Stimulated activated CD4-positive, alpha-beta T cell treated with anti-CD3 and anti-CD28 coated beads, Interleukin-1b, Interleukin-23, amount 100 ng/mL, for 48 hours (primary cell): ENCODE measurements at regions not wholly inside any gene's neighbourhood (a gene's known extent, or its start where the extent isn't known, plus 50 kb on each side); places are given as distances from the start of the nearest gene placed in this dataset.
A peak's percentile ranks its signal among the peaks of the same experiment; 100 is the strongest.
"Not testable (repeated sequence)": the region's sequence is repeated elsewhere in the genome, so short reads cannot be mapped to it uniquely, and the experiment has no call there.

Experiments used
- DNase-seq: peaks from one replicate; pipeline ENCODE4 v3.0.0-alpha.2; 2020

DNA sequence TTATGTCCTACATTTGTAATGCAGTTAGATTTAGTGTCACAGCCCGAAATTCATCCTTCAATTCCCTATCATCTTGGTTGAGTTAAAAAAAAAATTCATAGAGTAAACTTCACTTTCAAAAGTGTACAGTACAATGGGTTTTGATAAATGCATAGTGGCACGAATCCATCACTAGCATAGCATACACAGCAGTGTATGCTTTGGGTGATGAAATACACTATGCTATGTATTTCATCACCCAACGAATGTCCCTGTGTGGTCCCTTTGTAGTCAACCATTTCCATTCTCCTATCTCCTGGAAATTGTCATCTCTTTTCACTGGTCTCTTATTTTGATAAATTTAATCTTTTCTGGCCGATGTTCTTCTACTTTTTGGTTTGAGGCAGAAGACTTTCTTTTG, 129.4 kb upstream of the BASP1 start:
- DNase-seq, result no peak

DNA sequence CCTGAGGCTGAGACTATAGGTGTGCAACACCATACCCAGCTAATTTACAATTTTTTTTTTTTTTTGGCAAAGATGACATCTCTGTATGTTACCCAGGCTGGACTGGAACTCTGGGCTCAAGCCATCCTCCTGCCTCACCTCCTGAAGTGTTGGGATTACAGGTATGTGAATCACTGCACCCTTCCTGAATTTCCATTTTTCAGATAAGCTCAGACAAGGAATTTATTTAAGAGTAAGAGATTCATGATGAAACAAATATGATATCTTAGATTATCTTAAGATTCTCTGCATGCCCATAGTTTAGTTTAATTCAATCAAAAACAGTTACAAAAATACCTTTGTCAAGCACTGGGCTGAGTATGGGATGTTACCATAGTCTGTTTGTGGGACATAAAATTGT, 128.4 kb upstream of the BASP1 start:
- no peak for DNase-seq

DNA sequence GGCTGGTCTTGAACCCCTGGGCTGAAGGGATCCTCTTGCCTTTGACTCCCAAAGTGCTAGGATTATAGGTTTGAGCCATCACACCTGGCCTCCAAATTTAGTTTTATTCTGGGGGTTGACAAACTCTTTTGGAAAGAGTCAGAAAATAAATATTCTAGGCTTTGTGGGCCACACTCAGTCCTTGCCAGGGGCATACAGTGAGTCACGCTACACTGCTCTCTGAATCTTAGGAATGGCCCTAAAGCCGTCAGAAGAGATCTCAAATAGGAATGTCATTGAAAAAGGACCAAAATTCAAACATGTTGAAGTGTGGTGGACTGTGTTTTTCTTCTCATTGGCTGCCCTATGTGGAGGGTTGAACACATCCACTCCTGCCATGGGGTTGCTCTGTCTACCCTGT, 127.7 kb upstream of the BASP1 start:
- DNase-seq, result no peak

DNA sequence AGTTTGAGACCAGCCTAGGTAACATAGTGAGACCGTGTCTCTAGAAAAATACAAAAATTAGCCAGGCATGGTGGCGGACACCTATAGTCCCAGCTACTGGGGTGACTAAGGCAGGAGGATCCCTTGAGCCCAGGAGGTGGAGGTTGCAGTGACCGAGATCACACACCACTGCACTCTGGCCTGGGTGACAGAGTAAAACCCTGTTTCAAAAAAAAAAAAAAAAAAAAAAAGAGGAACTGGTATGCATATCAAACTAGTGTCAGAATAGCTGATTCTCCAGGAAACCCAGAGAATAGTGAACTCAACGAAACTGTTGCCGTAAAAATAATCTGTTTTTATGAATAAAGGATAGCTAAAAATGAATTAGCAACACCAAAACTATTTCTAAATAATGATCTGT, 126.6 kb upstream of the BASP1 start:
- no peak for DNase-seq

DNA sequence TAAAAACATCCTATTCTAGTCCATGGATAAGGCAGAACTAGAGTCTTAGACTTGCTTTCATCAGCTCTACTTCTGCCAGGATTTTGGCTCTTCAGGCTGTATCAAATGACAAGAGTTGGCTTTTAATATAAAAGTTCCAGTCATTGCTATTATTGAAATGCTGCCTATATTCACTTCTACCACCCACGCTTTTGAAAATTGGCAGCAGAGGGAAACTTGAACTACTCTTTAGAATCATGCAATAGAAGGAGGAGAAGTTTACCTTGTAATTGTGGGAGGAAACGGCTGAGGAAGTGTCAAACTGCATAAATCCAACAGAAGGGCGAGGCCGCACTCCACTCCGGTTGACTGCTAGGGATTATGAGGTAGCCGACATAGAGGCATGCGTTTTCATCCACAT, 122.6 kb upstream of the BASP1 start:
- no peak for DNase-seq

DNA sequence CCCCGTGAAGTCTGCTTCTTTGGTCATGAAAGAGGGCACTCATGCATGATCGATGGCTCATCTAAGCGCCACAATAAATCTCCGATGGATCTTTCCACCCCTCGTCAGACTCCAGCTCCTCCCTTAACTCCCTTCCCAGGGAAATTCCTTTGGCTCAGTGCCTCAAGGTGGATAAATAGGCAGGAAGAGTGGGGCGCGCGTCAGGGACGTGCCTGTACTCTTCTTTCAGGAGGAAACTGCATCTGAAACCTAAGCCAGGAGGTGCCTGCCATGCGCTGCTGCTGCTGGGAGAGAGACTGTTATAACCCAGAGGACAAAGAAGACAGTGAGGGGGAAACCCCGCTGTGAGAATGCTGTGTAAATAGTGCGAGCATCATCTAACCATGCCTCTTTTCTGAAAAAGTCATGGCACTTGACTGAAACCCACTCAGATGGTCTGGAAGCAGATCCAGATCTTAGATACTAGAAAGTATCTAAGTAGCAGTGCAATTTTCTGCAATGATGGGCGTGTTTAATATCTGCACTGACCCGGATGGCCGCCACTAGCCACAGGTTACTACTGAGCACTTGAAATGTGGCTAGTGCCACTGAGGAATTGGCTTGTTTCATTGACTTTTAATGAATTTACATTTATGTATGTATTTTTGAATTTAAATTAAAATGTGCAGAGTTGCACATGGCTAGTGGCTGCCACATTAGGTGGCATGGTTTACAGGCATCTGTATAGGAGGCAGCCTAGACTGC, 120.3 kb upstream of the BASP1 start:
- DNase-seq, result no peak

DNA sequence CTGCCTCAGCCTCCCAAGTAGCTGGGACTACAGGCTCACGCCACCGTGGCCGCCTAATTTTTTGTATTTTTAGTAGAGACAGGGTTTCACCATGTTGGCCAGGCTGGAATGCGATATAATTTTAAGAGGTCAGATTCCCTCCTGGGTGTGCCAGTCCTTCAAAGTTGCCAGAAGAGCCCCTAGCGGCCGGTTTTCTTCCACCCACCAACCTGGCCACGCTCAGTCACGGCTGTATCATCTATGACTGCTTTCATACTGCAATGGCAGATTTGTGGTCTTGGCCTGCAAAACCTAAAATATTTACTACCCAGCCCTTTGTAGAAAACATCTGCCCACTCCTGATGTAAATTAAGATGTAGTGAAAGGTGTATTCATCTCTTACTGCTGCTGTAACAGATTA, 117.5 kb upstream of the BASP1 start:
- no peak for DNase-seq

DNA sequence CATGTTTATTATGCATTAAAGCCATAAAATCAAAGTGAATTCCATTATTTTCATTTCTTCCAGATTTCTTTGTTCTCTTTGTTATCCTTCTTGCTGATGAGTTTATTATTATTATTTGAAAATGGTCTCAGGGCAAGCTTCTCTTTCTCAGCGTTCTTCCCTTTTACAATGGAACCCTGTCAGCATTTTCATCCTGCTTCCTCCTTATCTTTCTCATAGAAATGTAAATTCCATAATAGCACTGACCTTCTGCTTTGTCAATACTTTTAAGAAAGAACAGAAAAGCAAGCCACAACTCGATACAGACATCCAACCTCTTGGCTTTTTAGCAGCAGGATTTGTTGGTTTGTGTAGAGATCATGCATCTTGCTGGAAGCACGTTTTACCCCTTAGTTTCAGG, 114.0 kb upstream of the BASP1 start:
- DNase-seq, result no peak

DNA sequence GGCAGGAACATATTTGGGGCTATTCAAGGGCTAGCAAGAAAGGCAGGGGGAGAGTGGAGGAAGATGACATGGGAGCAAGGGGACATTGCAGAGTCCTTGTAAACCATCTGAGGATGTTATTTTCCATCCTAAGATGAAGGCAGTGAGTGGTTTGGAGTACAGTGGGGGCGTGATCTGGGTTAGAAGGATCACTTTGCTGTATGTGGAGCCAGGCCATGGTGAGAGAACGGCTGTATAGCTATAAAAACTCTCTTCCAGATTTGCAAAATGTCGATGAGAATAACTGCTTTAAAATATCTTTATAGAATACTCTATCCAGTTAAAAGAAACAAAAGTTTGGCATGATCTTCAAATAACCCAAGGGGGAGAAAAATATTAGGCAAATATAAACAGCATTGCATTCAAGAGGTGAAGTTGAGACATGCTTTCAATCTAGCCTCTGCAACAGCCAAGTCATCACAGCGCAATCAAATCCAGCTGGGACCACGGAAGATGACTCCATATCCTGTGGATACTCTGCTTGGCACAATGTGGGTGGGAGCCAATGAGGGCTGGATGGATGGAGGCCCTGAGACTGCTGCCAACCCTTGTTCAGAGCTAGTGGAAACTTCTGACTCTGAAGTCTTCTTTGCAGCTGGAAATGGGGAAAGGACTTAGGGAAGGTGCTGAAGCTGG, 111.5 kb upstream of the BASP1 start:
- no peak for DNase-seq

DNA sequence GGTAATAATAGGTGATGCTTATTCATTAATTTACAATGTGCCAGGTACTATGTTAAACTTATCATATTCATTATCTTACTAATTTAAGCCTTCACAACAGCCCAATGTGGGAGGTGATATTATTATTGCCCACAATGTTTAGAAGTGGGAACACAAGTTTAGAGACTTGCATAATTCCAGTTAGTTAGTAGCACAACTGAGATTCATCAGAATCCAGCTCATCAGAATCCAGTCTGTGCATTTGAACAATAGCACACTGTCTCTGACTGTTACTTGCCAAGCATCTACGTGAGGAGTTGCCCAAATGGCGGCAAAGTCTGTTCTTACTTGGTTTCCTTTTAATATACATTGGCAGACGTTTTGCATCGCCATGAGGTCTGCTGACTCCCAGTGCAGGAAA, 110.9 kb upstream of the BASP1 start:
- no peak for DNase-seq

DNA sequence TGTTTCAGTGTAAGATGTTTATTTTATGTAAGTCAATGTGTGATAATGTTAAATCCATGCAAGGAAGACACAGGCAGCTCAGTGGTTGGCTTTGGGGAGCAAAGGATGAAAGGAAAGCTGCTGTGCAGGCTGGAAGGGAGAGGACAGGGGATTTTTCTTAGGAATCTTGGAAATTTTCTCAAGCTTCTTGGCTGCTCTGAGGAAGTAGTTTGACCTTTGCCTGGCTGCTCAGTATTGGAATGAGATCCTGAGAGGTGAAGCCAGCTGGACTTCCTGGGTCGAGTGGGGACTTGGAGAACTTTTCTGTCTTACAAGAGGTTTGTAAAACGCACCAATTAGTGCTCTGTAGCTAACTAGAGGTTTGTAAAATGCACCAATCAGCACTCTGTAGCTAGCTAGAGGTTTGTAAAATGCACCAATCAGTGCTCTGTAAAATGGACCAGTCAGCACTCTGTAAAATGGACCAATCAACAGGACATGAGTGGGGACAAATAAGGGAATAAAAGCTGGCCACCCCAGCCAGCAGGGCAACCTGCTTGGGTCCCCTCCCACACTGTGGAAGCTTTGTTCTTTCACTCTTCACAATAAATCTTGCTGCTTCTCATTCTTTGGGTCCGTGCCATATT, 105.2 kb upstream of the BASP1 start:
- DNase-seq, result not testable (repeated sequence)

DNA sequence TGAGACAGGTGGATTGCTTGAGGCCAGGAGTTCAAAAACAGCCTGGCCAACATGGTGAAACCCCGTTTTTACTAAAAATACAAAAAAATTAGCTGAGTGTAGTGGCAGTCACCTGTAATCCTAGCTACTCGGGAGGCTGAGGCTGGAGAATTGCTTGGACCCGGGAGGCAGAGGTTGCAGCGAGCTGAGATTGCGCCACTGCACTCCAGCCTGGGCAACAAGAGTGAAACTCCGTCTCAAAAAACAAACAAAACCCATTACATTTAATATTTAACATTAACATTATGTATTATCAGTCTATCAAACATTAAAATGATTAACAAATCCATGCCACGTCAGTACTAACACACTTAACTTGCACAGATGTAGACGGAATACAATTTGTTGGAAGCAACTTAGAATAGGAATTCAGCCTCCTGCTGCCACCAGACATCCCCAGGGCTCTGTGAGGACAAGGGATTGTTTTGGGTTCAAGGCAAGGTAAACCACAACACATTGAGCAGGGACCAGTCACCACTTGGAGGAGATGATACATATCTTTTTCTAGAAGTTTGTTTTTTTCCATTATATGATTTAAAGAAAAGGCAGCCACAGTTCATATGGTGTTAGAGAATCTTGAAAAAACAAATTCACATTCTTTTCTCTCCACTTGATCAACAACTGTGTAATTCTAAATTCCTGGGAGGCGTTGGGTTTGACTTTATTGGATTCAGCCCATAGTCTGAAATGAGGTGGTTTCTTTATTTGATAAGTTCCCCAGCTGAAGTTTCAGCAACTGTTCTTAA, 104.1 kb upstream of the BASP1 start:
- DNase-seq, result no peak

DNA sequence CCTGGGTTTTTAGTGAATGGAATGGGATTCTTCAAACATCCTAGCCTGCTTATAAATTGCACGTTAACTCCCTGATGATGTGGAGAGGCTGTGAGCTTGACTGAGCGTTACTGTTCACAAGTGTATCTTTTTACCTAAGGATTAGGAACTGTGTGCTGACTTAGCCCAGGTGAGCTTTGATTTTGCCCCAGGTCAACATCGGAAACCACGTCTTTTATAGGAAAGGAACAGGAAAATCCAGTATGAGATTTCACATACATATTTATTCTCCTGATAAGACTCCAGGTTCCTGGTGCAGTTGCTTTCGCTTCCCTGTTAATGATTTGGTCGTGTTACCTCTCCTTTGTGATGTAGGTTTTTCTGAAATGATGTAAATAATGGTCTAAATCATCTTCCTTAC, 103.2 kb upstream of the BASP1 start:
- DNase-seq, result no peak

DNA sequence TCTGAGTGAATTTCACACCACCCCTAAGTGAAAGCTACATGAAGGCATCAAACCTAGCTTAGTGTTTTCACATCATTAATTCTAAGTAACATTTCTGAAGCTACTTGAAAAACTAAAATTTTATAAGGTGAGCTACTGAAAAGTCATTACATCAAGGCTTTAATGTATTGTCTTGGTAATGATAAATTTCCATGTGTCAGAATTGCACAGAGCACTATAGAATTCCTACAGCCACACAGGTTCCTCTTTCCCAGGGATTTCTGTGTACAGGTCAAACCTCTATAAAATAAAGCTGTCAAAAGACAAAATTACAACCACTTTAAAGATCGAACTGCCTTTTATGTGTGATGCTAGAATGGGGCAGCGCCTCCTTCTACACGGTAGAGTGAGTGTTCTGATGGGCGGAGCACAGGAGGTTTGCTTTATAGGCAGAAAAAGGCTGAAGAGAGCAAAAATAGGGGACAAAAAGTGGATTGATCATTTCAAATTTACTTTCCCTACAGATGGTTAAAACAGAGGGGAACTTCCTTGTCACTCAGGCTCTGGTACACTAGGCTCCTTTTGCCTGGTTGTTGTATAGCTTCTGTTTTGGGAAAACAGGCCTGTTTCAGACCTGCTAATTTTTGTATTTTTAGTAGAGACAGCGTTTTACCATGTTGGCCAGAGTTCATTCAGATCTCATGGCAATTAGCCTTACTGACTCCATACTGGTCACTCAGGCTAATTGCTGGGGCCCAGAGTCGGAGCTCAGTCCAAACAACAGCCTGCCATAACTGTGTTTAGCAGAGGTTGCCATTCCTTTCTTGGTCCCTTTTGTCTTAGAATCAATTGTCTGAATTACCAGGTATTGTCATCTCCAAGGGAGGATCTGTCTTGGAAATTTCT, 102.5 kb upstream of the BASP1 start:
- DNase-seq, result no peak

DNA sequence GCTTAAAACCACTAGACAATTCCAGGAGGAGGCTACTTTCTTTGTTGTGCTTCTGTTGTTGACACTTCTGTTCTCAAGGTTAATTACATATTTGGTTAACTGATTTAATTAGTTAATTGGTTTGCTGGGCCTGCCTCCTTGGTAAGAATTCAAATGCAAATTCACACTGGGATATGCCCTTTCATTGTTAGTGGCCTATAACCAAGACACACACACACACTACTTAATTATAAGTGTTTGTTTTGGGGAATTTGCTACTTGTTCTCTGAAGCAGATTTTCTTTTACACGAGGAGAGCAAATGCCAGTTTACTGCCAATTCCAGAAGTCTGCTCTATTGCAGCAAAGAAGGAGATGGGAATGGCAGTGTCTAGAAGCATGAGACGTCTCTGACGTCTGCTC, 101.6 kb upstream of the BASP1 start:
- DNase-seq, result no peak

DNA sequence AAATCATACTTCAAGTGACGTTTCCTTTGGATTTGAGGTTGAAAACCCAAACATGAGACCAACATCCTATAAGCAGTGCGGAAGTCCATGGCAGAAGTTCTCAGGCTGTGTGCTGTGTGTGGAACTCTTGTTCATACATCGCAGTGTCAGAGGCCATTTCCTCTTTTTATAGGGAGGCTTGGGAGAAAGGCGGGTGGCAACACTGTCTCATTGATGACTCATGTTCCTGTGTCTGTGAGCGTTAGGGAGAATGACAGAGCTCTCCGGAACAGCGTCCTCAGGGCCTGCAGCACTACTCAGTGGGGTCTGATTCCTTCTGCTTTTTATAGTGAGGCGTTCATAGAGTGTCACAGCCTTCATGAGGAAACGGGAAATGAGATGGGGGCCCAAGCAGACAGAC, 98.8 kb upstream of the BASP1 start:
- peak; percentile 11 for DNase-seq

DNA sequence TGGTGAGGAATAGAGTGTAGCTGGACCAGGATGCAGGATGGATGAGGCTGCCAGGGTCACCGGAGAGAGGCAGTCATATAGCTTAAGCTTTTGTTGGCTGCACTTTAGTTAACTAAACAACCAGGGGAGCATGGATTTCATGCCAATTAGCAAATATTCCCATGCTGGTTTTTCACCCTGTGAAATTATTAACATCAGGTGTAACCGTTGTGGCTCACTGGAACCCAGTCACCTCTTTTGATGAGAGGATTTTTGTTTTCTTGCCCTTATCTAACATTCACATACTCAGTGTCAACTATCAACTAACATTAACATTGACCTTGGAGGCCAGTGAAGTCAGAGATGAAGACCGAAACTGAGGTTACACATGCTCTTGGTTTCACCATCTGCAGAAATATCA, 97.2 kb upstream of the BASP1 start:
- DNase-seq, result no peak

DNA sequence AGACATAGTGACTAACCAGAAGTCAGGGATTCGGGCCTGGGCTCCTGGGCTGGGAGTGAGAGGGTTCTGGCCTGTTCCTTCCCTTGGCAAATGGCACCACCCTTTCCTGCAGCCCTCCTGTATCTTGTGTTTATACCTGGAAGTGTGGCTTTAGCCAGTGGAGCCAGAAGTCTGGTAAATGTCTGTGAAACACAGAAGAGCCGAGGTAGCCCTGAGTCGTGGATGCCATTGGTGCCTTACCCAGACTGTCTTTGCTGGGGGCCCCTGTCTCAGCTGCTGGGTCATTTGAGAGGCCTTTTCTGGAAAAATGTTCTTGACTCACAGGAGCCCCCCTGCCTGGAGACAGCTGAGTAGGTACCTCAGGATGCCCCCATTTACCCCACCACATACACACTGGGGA, 95.7 kb upstream of the BASP1 start:
- no peak for DNase-seq

DNA sequence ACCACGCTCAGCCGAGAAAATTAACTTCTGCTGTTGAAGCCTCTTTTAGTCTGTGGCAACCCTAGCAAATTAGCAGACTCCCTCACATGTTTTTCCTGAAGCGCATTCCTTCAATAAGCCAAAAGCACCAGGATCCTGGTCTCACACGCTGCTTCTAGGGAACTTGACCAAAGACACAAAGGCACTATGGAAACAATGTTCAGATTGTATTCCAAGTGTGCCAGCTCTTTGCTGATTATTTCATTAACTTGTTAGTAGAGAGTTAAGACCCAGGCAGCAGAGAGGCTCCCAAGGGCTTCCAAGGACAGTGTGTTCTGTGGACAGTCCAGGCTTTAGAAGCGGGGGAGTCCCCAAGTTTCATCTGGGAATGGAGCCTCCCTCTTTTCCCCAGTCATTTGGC, 94.4 kb upstream of the BASP1 start:
- DNase-seq, result no peak

DNA sequence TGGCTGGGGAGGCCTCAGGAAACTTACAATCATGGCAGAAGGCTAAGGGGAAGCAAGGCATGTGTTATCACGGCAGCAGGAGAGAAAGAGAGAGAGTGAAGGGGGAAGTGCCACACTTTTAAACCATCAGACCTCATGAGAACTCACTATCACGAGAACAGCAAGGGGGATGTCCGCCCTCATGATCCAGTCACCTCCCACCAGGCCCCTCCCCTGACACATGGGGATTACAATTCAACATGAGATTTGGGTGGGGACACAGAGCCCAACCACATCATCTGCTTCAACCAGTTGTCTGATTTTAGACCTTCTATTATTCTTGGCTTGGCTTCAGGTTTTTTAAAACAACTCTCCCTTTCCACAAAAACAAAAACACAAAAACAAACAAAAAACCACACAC, 93.7 kb upstream of the BASP1 start:
- DNase-seq, result not testable (repeated sequence)

DNA sequence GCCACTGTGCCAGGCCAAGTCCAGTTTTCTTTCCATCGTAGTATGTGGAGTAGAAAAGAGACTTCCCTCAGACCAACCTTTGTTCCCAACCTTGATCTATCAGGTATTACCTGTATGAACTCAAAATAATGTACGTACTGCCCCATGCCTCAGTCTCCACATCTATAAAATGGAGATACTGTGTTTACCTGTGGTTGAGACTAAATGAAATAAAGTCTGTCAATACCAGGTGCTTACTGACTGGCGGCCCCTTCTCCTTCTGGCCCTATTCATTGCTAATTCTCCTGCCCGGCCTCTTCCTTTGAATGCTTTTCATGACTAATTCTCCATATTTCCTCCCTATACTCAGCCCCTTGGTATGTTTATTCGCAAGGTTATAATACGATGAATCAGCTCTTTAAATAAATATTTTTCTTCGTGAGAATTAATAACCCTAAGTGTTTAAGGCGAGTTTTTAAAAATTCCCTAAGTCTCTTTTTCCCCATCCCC, 89.6 kb upstream of the BASP1 start:
- no peak for DNase-seq

DNA sequence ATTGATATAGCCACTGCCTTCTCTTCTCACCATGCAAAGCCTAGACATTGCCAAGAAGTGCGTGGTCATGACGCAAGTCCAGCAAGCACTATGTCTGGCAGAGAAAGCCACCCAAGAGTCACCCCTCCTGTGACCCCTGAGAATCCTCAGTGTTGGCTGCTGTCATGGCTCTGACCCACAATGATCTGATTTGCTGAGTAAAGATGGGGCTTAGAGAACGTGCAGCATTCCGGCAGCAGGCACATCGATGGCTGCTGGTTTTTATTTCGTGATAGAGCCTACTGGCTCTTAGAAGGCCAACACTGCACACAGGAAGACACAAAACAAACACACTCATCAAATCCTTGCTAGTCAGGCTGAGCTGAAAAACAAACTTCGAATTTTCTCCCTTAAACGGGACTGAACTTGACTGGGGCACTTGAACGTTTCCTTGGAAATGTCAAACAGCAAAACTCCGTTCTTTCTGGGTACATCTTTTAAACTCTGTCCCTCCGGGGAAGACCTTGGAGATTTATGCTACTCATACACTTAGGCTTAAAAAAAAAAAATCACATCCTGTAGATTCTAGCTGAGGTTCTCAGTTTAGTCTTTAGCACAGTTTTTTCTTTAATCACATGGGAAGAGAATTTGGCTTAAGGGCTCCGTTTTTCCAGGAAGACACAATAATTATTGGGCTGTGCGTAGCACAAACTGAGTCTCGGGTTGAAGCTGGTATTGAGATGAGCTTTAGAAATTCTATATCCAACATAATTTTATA, 88.2 kb upstream of the BASP1 start:
- no peak for DNase-seq
